NT2/D1 (cell line): ENCODE measurements at regions not wholly inside any gene's neighbourhood (a gene's known extent, or its start where the extent isn't known, plus 50 kb on each side); places are given as distances from the start of the nearest gene placed in this dataset.

Experiments
- DNase-seq: peaks from one replicate; pipeline ENCODE4 v3.0.0-alpha.2; 2011; ENCODE audit warnings: low read depth, low spot score
- H3K27me3 ChIP-seq: 2 replicates; pipeline ENCODE4 v1.6.0; 2011; ENCODE audit warnings: mild to moderate bottlenecking; ENCODE audit not compliant: insufficient read length, insufficient read depth
- H3K36me3 ChIP-seq: 2 replicates; pipeline ENCODE4 v1.6.1; 2011; ENCODE audit warnings: mild to moderate bottlenecking, low read length, mixed read lengths; ENCODE audit not compliant: insufficient read depth, insufficient read length
- H3K4me1 ChIP-seq: 2 replicates; pipeline ENCODE4 v1.5.1; 2011; ENCODE audit not compliant: insufficient read depth, insufficient read length
- H3K4me3 ChIP-seq: 2 replicates; pipeline ENCODE4 v1.5.1; 2011; ENCODE audit warnings: low read depth; ENCODE audit not compliant: insufficient read length
- H3K9ac ChIP-seq: 2 replicates; pipeline ENCODE4 v1.6.0; 2011; ENCODE audit warnings: low read depth; ENCODE audit not compliant: insufficient read length
- H3K9me3 ChIP-seq: 2 replicates; pipeline ENCODE4 v1.5.1; 2011; ENCODE audit warnings: mild to moderate bottlenecking, low read length; ENCODE audit not compliant: insufficient read depth
- SUZ12 ChIP-seq: IDR thresholded peaks from 2 replicates; pipeline ENCODE4 v1.6.1; 2011; ENCODE audit not compliant: insufficient read length, insufficient read depth; ENCODE audit errors: extremely low read depth
- YY1 ChIP-seq: IDR thresholded peaks from 2 replicates; pipeline ENCODE4 v1.6.1; 2011; ENCODE audit not compliant: insufficient read length, insufficient read depth
- ZNF274 ChIP-seq: IDR thresholded peaks from 2 replicates; pipeline ENCODE4 v1.6.1; 2011; ENCODE audit warnings: mild to moderate bottlenecking, low read depth, low read length

DNA sequence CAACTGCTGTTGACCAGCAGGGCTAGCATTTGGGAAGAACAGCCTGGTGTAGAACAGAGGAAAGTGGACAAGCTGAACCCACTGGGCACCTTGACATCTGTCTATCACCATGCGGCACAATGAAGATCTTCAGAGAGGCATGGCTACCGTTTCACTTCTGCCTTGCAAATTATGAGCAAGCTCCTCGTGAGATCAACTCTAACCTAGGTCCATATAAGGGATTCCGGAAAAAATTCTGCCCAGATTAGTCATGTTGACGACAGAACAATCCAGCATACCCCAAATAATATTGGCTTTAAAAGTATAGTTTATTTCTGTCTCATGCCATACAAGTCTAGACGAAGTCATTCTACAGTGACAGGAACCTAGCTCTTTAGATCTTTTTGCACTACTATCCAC lies 91.6 kb upstream of the ATF7IP start:
- no peak for TF ChIP-seq SUZ12
- TF ChIP-seq YY1, result no peak
- TF ChIP-seq ZNF274, result no peak
- H3K4me3 ChIP-seq, result no peak overlapping the region
- H3K27me3 ChIP-seq, result no peaks in the 10 kb centered on the region
- H3K36me3 ChIP-seq, result no peaks in the 10 kb centered on the region
- H3K9ac ChIP-seq, result no peak overlapping the region
- no peaks in the 10 kb centered on the region for H3K4me1 ChIP-seq
- no peak for DNase-seq
- peaks cover 15% of the 10 kb centered on the region; the same call in 1 of the 2 replicates for H3K9me3 ChIP-seq

- Histone ChIP-seq H3K9me3 (peaks cover 14% of the 10 kb centered on the region; the same call in 1 of the 2 replicates), H3K27me3 (no peaks in the 10 kb centered on the region), H3K4me3 (no peak overlapping the region), H3K36me3 (no peaks in the 10 kb centered on the region), H3K4me1 (no peaks in the 10 kb centered on the region), H3K9ac (no peak overlapping the region)
- DNase-seq, result no peak
- no peak for TF ChIP-seq SUZ12
- TF ChIP-seq YY1, result no peak
- no peak for TF ChIP-seq ZNF274
Measured at GRCh38 chr12:14275111-14275510, 90.4 kb upstream of the ATF7IP start.

- H3K9ac ChIP-seq, result no peak overlapping the region
- H3K4me1 ChIP-seq, result no peaks in the 10 kb centered on the region
- H3K9me3 ChIP-seq, result peaks cover 8% of the 10 kb centered on the region; the same call in 1 of the 2 replicates
- TF ChIP-seq SUZ12 (no peak), ZNF274 (no peak), YY1 (no peak)
- no peak overlapping the region for H3K4me3 ChIP-seq
- no peak for DNase-seq
- H3K36me3 ChIP-seq, result no peaks in the 10 kb centered on the region
- H3K27me3 ChIP-seq, result no peaks in the 10 kb centered on the region
Measured at GRCh38 chr12:14275886-14276285, 89.6 kb upstream of the ATF7IP start.

- TF ChIP-seq ZNF274 (no peak), SUZ12 (no peak), YY1 (no peak)
- no peak for DNase-seq
- no peak overlapping the region for H3K9ac ChIP-seq
- H3K36me3 ChIP-seq, result no peaks in the 10 kb centered on the region
- H3K4me3 ChIP-seq, result no peak overlapping the region
- peaks cover 12% of the 10 kb centered on the region; the same call in 1 of the 2 replicates for H3K9me3 ChIP-seq
- no peaks in the 10 kb centered on the region for H3K4me1 ChIP-seq
- no peaks in the 10 kb centered on the region for H3K27me3 ChIP-seq
Measured at GRCh38 chr12:14278294-14278953, 87.1 kb upstream of the ATF7IP start.

DNA sequence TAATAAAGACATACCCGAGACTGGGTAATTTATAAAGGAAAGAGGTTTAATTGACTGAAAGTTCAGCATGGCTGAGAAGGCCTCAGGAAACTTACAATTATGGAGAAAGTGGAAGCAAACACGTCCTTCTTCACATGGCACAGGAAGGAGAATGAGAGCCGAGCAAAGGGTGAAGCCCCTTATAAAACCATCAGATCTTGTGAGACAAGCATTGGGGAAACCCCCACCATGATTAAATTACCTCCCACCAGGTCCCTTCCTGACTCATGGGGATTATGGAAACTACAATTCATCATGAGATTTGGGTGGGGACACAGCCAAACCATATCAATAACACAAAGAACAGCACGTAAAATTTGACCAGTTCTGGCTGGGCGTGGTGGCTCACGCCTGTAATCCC lies 85.6 kb upstream of the ATF7IP start:
- TF ChIP-seq YY1, result no peak
- TF ChIP-seq SUZ12, result no peak
- no peak for TF ChIP-seq ZNF274
- no peak overlapping the region for H3K9ac ChIP-seq
- peaks cover 5% of the 10 kb centered on the region for H3K4me1 ChIP-seq

DNA sequence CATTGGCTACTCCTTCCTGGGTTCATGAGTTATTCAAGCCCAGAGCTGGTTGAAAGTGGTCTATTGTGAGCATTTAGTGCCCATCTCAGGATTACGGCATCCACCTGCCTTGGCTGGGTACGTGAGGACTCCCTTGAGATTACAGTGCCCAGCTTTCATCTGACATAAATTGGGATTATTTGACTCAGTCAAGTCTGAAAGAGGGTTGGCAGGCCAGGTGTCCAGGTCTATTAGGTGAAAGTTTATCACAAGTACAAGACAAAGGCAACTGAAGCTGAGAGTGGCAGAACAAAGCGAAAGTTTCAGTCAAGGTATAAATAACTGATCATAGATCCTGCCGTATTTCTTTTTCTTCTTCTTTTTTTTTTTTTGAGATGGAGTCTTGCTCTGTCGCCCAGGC lies 84.6 kb upstream of the ATF7IP start:
- H3K36me3 ChIP-seq, result no peaks in the 10 kb centered on the region
- DNase-seq, result no peak
- H3K27me3 ChIP-seq, result no peaks in the 10 kb centered on the region
- H3K4me3 ChIP-seq, result no peak overlapping the region
- H3K9ac ChIP-seq, result no peak overlapping the region
- H3K9me3 ChIP-seq, result peaks cover 4% of the 10 kb centered on the region; the same call in 1 of the 2 replicates
- TF ChIP-seq SUZ12 (no peak), ZNF274 (no peak), YY1 (no peak)
- H3K4me1 ChIP-seq, result peaks cover 5% of the 10 kb centered on the region

More for the DNA sequence above, 85.6 kb upstream of the ATF7IP start:
- H3K27me3 ChIP-seq, result no peaks in the 10 kb centered on the region
- no peaks in the 10 kb centered on the region for H3K36me3 ChIP-seq
- H3K9me3 ChIP-seq, result peaks cover 10% of the 10 kb centered on the region; the same call in 1 of the 2 replicates
- no peak overlapping the region for H3K4me3 ChIP-seq
- no peak for DNase-seq

DNA sequence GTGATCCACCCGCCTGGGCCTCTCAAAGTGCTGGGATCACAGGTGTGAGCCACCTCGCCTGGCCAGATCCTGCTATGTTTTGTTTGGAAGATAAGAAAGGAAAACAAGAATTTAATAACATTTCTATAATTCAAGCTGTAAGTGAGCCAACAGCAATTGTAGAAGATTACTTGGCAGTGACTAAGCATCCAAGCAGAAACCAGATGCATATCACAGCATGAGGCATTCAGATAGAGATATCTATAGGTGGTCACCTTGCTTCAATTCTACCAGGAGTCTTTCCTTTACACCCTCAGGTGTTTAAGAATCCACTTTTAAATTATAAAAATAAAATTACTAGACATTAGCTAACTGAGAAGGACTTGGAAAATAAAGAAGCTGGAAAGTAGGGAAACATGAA lies 83.9 kb upstream of the ATF7IP start:
- no peak overlapping the region for H3K4me3 ChIP-seq
- no peaks in the 10 kb centered on the region for H3K27me3 ChIP-seq
- peaks cover 5% of the 10 kb centered on the region for H3K4me1 ChIP-seq
- H3K36me3 ChIP-seq, result no peaks in the 10 kb centered on the region
- no peak for DNase-seq
- H3K9me3 ChIP-seq, result peaks cover 4% of the 10 kb centered on the region; the same call in 1 of the 2 replicates
- TF ChIP-seq SUZ12 (no peak), YY1 (no peak)
- no peak overlapping the region for H3K9ac ChIP-seq
